K562 (cell line): ENCODE measurements at regions not wholly inside any gene's neighbourhood (a gene's known extent, or its start where the extent isn't known, plus 50 kb on each side); places are given as distances from the start of the nearest gene placed in this dataset.

ENCODE experiments used
- ATAC-seq: fragments of 200-7000 bp; cut with Tn5 transposase; 3 replicates; pipeline ENCODE4 v1.9.1; 2020; ENCODE audit warnings: moderate library complexity
- BruUV-seq: library from RNA; stranded (reverse); fragments of 400-500 nt; replicated peaks from 2 replicates; lab custom pipeline; 2021; lab: Mats Ljungman, UMichigan
- CTCF ChIA-PET: fragments of 300-600 bp; formaldehyde crosslinking; extraction: SDS; loops from one replicate; lab custom pipeline; 2021; ENCODE audit warnings: low intra/inter-chr PET ratio; lab: Yijun Ruan, JAX
- POLR2A ChIA-PET: fragments of 300-600, 350-650 bp; sonication (Branson Sonifier 250); formaldehyde crosslinking; extraction: SDS; loops from one replicate; lab custom pipeline; 2021; ENCODE audit warnings: antibody characterized with exemption, inconsistent platforms; lab: Yijun Ruan, JAX
- DNase-seq, 4 experiments: peaks; one replicate each; pipeline versions ENCODE4 v3.0.0 to v3.0.0-alpha.2; 2011 to 2018; ENCODE audit warnings: low spot score in 3 of 4, mixed read lengths in 3 of 4; ENCODE audit errors: extremely low read depth in 1 of 4
- FAIRE-seq: peaks from 2 replicates; lab custom pipeline; 2011; peaks lifted over from hg19 to GRCh38; lab: Jason Lieb, UNC
- H2AFZ ChIP-seq: 2 replicates; pipeline ENCODE4 v1.6.0; 2011; ENCODE audit warnings: low read depth, low read length, control low read depth, inconsistent platforms
- H3K27ac ChIP-seq: fragments of 200-600 bp; 3 replicates; pipeline ENCODE4 v1.8.0; 2011; ENCODE audit warnings: low read depth, mild to moderate bottlenecking, control low read depth, inconsistent platforms, low read length, moderate library complexity, mixed read lengths; ENCODE audit errors: extremely low read depth
- H3K27me3 ChIP-seq, 2 experiments: fragments of 300-600 bp in 1 of 2; 2 replicates in 1 of 2; 3 replicates in 1 of 2; pipeline versions ENCODE4 v1.6.0 to v1.8.0; 2011; ENCODE audit warnings: inconsistent platforms in 2 of 2, low read length in 2 of 2, mild to moderate bottlenecking in 1 of 2, mixed read lengths in 1 of 2, moderate library complexity in 1 of 2; ENCODE audit not compliant: control insufficient read depth in 2 of 2, insufficient read depth in 2 of 2
- H3K36me3 ChIP-seq: fragments of 300-600 bp; 3 replicates; pipeline ENCODE4 v1.8.0; 2011; ENCODE audit warnings: mild to moderate bottlenecking, low read length, inconsistent platforms; ENCODE audit not compliant: control insufficient read depth, insufficient read depth
- H3K4me1 ChIP-seq, 2 experiments: fragments of 200-600 bp in 1 of 2; replicated peaks in 1 of 2; 2 replicates in 1 of 2; 3 replicates in 1 of 2; pipeline versions ENCODE4 v1.5.1 to v1.8.0; 2011; ENCODE audit warnings: inconsistent platforms in 2 of 2, low read length in 2 of 2, mild to moderate bottlenecking in 1 of 2, mixed read lengths in 1 of 2, moderate library complexity in 1 of 2; ENCODE audit not compliant: control insufficient read depth in 2 of 2, insufficient read depth in 2 of 2
- H3K4me2 ChIP-seq: 2 replicates; pipeline ENCODE4 v1.6.1; 2011; ENCODE audit warnings: low read length, control low read depth, inconsistent platforms, mixed read lengths; ENCODE audit not compliant: insufficient read depth
- H3K4me3 ChIP-seq: fragments of 200-600 bp; sonication (generic), shearing (Covaris generic); 2 replicates; pipeline ENCODE4 v1.5.1; 2016; ENCODE audit warnings: control low read depth, inconsistent platforms
- H3K79me2 ChIP-seq: fragments of 200-600 bp; 3 replicates; pipeline ENCODE4 v1.8.0; 2011; ENCODE audit warnings: low read length, inconsistent platforms; ENCODE audit not compliant: control insufficient read depth, insufficient read depth
- H3K9ac ChIP-seq, 2 experiments: 2 replicates each; pipeline versions ENCODE4 v1.6.0 to v1.6.1; 2011; ENCODE audit warnings: low read depth in 2 of 2, low read length in 2 of 2, control low read depth in 1 of 2, inconsistent platforms in 1 of 2, mild to moderate bottlenecking in 1 of 2, mixed read lengths in 1 of 2; ENCODE audit not compliant: insufficient read depth in 1 of 2
- H3K9me1 ChIP-seq: one replicate; pipeline ENCODE4 v1.6.0; 2011; ENCODE audit warnings: inconsistent platforms, mild to moderate bottlenecking, low read length, moderate library complexity; ENCODE audit not compliant: control insufficient read depth, insufficient read depth
- H3K9me3 ChIP-seq: replicated peaks from 2 replicates; pipeline ENCODE4 v1.5.1; 2011; ENCODE audit warnings: low read depth, low read length, inconsistent platforms; ENCODE audit not compliant: control insufficient read depth, insufficient read depth
- H4K20me1 ChIP-seq: replicated peaks from 2 replicates; pipeline ENCODE4 v1.6.1; 2011; ENCODE audit warnings: low read length, inconsistent platforms, mixed read lengths; ENCODE audit not compliant: control insufficient read depth, insufficient read depth
- ARHGAP35 ChIP-seq: fragments of 450-650 bp; IDR thresholded peaks from 2 replicates; pipeline ENCODE4 v1.6.1; 2018; ENCODE audit not compliant: partially characterized antibody
- NFE2 ChIP-seq: IDR thresholded peaks from 2 replicates; pipeline ENCODE4 v1.6.1; 2014; ENCODE audit warnings: antibody characterized with exemption, low read depth
- NFE2L1 ChIP-seq: fragments of 450-650 bp; IDR thresholded peaks from 2 replicates; pipeline ENCODE4 v1.6.1; 2016; ENCODE audit warnings: missing genetic modification characterization, low read depth, mild to moderate bottlenecking, missing compliant biosample characterization, moderate library complexity, borderline replicate concordance
- POLR3G ChIP-seq: IDR thresholded peaks from 2 replicates; pipeline ENCODE4 v1.6.1; 2011; ENCODE audit not compliant: insufficient read length, insufficient replicate concordance; ENCODE audit errors: extremely low read depth
- PTBP1 ChIP-seq: fragments of 200-400 bp; formaldehyde crosslinking; IDR thresholded peaks from 2 replicates; pipeline ENCODE4 v1.6.1; 2017; ENCODE audit warnings: low read depth, low read length
- ZNF224 ChIP-seq: sonication (generic); formaldehyde crosslinking; IDR thresholded peaks from 2 replicates; pipeline ENCODE4 v1.8.0; 2022; ENCODE audit warnings: mild to moderate bottlenecking, missing genetic modification reagents
- WGBS: fragments of 100-300 bp; shearing (Covaris generic); methylation state at CpG from one replicate; pipeline ENCODE4 v1.1.6; 2016; ENCODE audit warnings: low coverage, mixed read lengths; ENCODE audit not compliant: insufficient coverage; ENCODE audit errors: missing lambda C conversion rate; 5-methylcytosine and 5-hydroxymethylcytosine counted together
- in situ Hi-C: fragments of 300-500 bp; cut with MboI; formaldehyde crosslinking; loops from 4 replicates; pipeline ENCODE4 v1.15.0; 2018; ENCODE audit warnings: inconsistent platforms, mixed read lengths
- intact Hi-C: fragments of 100-400 bp; cut with micrococcal nuclease; formaldehyde crosslinking; loops from 2 replicates; pipeline ENCODE4 v1.14.2; 2022
- TF ChIP-seq, protein P1 (sequence below): fragments of 450-650 bp; IDR thresholded peaks from 2 replicates; pipeline ENCODE4 v1.6.1; 2016; ENCODE audit warnings: antibody characterized with exemption
- TF ChIP-seq, protein P2 (sequence below), 2 experiments: fragments of 450-650 bp; formaldehyde crosslinking in 1 of 2; IDR thresholded peaks; 2 replicates each; pipeline versions ENCODE4 v1.4.0 to v1.6.1; 2014 to 2020; ENCODE audit warnings: mild to moderate bottlenecking in 2 of 2, borderline replicate concordance in 1 of 2, low read depth in 1 of 2
- TF ChIP-seq, protein P3 (sequence below): fragments of 450-650 bp; IDR thresholded peaks from 2 replicates; pipeline ENCODE4 v1.6.1; 2016; ENCODE audit warnings: mild to moderate bottlenecking

DNA sequence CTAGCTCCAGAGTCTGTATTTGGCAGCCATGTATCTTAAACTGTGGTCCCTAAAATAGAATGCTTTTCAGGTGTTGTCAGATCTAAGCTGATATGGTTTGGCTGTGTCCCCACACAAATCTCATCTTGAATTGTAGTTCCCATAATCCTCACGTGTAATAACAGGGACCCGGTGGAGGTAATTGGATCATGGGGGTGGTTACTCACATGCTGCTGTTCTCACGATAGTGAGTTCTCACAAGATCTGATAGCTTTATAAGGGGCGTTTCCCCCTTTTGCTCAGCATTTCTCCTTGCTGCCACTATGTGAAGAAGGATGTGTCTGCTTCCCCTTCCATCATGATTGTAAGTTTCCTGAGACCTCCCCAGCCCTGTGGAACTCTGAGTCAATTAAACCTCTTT lies 199.9 kb upstream of the ISX start:
- ATAC-seq (no peak), FAIRE-seq (no peak), DNase-seq (no peak)
- Histone ChIP-seq H3K36me3 (no peaks in the 10 kb centered on the region), H3K9ac (no peak overlapping the region), H3K4me3 (no peak overlapping the region), H3K4me2 (no peak overlapping the region), H3K27me3 (no peaks in the 10 kb centered on the region), H3K9me1 (no peaks in the 10 kb centered on the region), H3K79me2 (no peaks in the 10 kb centered on the region), H3K4me1 (no peaks in the 10 kb centered on the region), H3K27ac (no peak overlapping the region), H2AFZ (no peak overlapping the region), H3K9me3 (no peaks in the 10 kb centered on the region), H4K20me1 (no peaks in the 10 kb centered on the region)
- BruUV-seq = no TSS peak
- TF ChIP-seq NFE2L1 (tag) (no peak), POLR3G (no peak), PTBP1 (no peak), ARHGAP35 (no peak), NFE2 (no peak), ZNF224 (CRISPR knock-in tag) (no peak)
- TF ChIP-seq, protein P1, sequence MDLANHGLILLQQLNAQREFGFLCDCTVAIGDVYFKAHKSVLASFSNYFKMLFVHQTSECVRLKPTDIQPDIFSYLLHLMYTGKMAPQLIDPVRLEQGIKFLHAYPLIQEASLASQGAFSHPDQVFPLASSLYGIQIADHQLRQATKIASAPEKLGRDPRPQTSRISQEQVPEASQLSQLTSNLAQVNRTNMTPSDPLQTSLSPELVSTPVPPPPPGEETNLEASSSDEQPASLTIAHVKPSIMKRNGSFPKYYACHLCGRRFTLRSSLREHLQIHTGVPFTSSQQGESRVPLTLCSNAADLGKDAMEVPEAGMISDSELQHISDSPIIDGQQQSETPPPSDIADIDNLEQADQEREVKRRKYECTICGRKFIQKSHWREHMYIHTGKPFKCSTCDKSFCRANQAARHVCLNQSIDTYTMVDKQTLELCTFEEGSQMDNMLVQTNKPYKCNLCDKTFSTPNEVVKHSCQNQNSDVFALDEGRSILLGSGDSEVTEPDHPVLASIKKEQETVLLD = no peak
- TF ChIP-seq, protein P2, sequence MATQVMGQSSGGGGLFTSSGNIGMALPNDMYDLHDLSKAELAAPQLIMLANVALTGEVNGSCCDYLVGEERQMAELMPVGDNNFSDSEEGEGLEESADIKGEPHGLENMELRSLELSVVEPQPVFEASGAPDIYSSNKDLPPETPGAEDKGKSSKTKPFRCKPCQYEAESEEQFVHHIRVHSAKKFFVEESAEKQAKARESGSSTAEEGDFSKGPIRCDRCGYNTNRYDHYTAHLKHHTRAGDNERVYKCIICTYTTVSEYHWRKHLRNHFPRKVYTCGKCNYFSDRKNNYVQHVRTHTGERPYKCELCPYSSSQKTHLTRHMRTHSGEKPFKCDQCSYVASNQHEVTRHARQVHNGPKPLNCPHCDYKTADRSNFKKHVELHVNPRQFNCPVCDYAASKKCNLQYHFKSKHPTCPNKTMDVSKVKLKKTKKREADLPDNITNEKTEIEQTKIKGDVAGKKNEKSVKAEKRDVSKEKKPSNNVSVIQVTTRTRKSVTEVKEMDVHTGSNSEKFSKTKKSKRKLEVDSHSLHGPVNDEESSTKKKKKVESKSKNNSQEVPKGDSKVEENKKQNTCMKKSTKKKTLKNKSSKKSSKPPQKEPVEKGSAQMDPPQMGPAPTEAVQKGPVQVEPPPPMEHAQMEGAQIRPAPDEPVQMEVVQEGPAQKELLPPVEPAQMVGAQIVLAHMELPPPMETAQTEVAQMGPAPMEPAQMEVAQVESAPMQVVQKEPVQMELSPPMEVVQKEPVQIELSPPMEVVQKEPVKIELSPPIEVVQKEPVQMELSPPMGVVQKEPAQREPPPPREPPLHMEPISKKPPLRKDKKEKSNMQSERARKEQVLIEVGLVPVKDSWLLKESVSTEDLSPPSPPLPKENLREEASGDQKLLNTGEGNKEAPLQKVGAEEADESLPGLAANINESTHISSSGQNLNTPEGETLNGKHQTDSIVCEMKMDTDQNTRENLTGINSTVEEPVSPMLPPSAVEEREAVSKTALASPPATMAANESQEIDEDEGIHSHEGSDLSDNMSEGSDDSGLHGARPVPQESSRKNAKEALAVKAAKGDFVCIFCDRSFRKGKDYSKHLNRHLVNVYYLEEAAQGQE (IDR thresholded peaks at IDR 0.05; ENCODE audit: borderline replicate concordance) = no peak
- TF ChIP-seq, protein P2 (CRISPR knock-in tag; IDR thresholded peaks at IDR 0.05; ENCODE audit: low read depth) = no peak
- TF ChIP-seq, protein P3, sequence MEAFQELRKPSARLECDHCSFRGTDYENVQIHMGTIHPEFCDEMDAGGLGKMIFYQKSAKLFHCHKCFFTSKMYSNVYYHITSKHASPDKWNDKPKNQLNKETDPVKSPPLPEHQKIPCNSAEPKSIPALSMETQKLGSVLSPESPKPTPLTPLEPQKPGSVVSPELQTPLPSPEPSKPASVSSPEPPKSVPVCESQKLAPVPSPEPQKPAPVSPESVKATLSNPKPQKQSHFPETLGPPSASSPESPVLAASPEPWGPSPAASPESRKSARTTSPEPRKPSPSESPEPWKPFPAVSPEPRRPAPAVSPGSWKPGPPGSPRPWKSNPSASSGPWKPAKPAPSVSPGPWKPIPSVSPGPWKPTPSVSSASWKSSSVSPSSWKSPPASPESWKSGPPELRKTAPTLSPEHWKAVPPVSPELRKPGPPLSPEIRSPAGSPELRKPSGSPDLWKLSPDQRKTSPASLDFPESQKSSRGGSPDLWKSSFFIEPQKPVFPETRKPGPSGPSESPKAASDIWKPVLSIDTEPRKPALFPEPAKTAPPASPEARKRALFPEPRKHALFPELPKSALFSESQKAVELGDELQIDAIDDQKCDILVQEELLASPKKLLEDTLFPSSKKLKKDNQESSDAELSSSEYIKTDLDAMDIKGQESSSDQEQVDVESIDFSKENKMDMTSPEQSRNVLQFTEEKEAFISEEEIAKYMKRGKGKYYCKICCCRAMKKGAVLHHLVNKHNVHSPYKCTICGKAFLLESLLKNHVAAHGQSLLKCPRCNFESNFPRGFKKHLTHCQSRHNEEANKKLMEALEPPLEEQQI = no peak
- WGBS = 0% methylated on average over 4 of the region's 4 CpGs
- ChIA-PET POLR2A (no interaction called here), CTCF (no interaction called here)
- in situ Hi-C loops (no loop called here), intact Hi-C loops (no loop called here)
